Tibial artery (tissue), 4 donors: ENCODE measurements at regions not wholly inside any gene's neighbourhood (a gene's known extent, or its start where the extent isn't known, plus 50 kb on each side); places are given as distances from the start of the nearest gene placed in this dataset.

Source experiments
- DNase-seq, 2 donors: peaks; one replicate each; pipeline ENCODE4 v3.0.0-alpha.2; 2019
- H3K27ac ChIP-seq, 2 donors: fragments of 200-600 bp; sonication (generic) in 1 of 2; 1 replicate in 1 of 2; 2 replicates in 1 of 2; pipeline ENCODE4 v1.5.1; 2018 to 2019; ENCODE audit warnings: mild to moderate bottlenecking in 1 of 2
- H3K27me3 ChIP-seq, 2 donors: fragments of 200-600 bp; sonication (generic) in 1 of 2; one replicate each; pipeline versions ENCODE4 v1.5.1 to v1.6.0; 2016 to 2019
- H3K36me3 ChIP-seq, 3 donors: fragments of 200-600 bp; sonication (generic) in 2 of 3; one replicate each; pipeline ENCODE4 v1.5.1; 2016 to 2019; ENCODE audit warnings: mild to moderate bottlenecking in 2 of 3
- H3K4me1 ChIP-seq, 4 donors: fragments of 200-600 bp; sonication (generic) in 2 of 4; 1 replicate in 3 of 4; 2 replicates in 1 of 4; pipeline ENCODE4 v1.5.1; 2016 to 2019
- H3K4me3 ChIP-seq, 2 donors: fragments of 200-600 bp; sonication (generic) in 1 of 2; 1 replicate in 1 of 2; 2 replicates in 1 of 2; pipeline ENCODE4 v1.5.1; 2018 to 2019; ENCODE audit warnings: mild to moderate bottlenecking in 2 of 2
- H3K9me3 ChIP-seq, 3 donors: fragments of 200-600 bp; sonication (generic) in 1 of 3; one replicate each; pipeline ENCODE4 v1.5.1; 2016 to 2019
- intact Hi-C: fragments of 100-400 bp; cut with DNase I; formaldehyde crosslinking; loops from one replicate; pipeline ENCODE4 v1.15.0; 2023; ENCODE audit warnings: low total_unique reads
- TF ChIP-seq, protein P1 (sequence below), 2 experiments: fragments of 200-600 bp in 1 of 2; fragments of 450-650 bp in 1 of 2; IDR thresholded peaks; one replicate each; pipeline ENCODE4 v1.5.1; 2017 to 2019; ENCODE audit warnings: antibody characterized with exemption in 2 of 2, mild to moderate bottlenecking in 1 of 2, moderate library complexity in 1 of 2

- Histone ChIP-seq H3K4me1 (peaks cover 0 to 5% (median 0%) of the 10 kb centered on the region in 4 donors), H3K4me3 (no peak overlapping the region), H3K36me3 (no peaks in the 10 kb centered on the region), H3K9me3 (no peaks in the 10 kb centered on the region), H3K27ac (no peak overlapping the region), H3K27me3 (peaks cover 0 to 11% of the 10 kb centered on the region in 2 donors)
- no peak for DNase-seq
- intact Hi-C loops = no loop called here
- TF ChIP-seq, protein P1, sequence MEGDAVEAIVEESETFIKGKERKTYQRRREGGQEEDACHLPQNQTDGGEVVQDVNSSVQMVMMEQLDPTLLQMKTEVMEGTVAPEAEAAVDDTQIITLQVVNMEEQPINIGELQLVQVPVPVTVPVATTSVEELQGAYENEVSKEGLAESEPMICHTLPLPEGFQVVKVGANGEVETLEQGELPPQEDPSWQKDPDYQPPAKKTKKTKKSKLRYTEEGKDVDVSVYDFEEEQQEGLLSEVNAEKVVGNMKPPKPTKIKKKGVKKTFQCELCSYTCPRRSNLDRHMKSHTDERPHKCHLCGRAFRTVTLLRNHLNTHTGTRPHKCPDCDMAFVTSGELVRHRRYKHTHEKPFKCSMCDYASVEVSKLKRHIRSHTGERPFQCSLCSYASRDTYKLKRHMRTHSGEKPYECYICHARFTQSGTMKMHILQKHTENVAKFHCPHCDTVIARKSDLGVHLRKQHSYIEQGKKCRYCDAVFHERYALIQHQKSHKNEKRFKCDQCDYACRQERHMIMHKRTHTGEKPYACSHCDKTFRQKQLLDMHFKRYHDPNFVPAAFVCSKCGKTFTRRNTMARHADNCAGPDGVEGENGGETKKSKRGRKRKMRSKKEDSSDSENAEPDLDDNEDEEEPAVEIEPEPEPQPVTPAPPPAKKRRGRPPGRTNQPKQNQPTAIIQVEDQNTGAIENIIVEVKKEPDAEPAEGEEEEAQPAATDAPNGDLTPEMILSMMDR (IDR thresholded peaks at IDR 0.05) = no peak
Measured at GRCh38 chr2:555164-555922, 121.9 kb downstream of the TMEM18 start.

DNA sequence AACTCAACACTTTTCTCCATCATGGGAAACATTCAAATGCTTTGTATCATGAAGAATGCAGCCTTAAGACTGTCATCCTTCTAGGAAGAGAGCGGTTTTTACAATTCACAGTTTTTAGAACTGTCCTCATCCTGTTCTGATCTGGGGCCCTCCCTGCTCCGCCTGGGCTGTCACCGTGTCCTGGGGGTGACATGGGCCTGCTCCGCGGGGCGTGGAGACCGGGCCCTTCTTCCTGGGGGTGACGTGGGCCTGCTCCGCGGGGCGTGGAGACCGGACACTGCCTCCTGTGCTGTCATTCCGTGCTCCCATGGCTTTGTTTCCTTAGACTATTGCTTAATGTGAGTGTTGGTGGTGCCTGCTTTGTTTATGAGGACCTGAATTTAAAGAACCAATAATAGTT, 122.8 kb downstream of the TMEM18 start:
- DNase-seq = no peak
- intact Hi-C loops = no loop called here
- Histone ChIP-seq H3K27ac (no peak overlapping the region), H3K9me3 (no peaks in the 10 kb centered on the region), H3K36me3 (no peaks in the 10 kb centered on the region), H3K4me3 (no peak overlapping the region), H3K4me1 (peaks cover 0 to 5% (median 0%) of the 10 kb centered on the region in 4 donors), H3K27me3 (peaks cover 0 to 11% of the 10 kb centered on the region in 2 donors)
- TF ChIP-seq, protein P1 (IDR thresholded peaks at IDR 0.05) = no peak

- Histone ChIP-seq H3K36me3 (no peaks in the 10 kb centered on the region), H3K4me1 (peaks cover 0 to 5% (median 0%) of the 10 kb centered on the region in 4 donors), H3K27me3 (peaks cover 0 to 6% of the 10 kb centered on the region in 2 donors), H3K9me3 (no peaks in the 10 kb centered on the region), H3K4me3 (no peak overlapping the region), H3K27ac (no peak overlapping the region)
- TF ChIP-seq, protein P1 (IDR thresholded peaks at IDR 0.05) = no peak
- intact Hi-C loops = no loop called here
- no peak for DNase-seq
Measured at GRCh38 chr2:552906-553305, 124.3 kb downstream of the TMEM18 start.

DNA sequence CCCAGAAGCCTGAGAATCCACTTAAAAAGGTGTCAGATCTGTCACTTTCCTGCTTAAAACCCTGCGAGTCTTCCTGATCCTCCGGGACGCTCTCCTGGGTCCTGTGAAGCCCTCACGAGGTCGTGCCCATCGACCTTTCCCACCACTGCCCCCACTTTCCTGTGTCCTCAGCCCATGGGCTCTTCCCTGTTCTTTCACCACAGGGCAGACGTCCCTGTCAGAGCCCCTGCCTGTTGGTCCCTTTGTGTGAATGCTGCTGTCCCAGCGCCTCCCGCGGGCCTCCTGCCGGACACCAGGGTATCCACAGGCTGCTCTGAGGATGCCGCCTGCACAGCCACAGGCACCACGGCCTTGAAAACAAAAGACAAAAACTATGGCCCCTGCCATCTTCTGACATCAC, 125.6 kb downstream of the TMEM18 start:
- no peak for DNase-seq
- H3K4me1 ChIP-seq = peaks cover 0 to 5% (median 0%) of the 10 kb centered on the region in 4 donors
- H3K4me3 ChIP-seq = no peak overlapping the region
- H3K27ac ChIP-seq = no peak overlapping the region
- no peaks in the 10 kb centered on the region for H3K9me3 ChIP-seq
- TF ChIP-seq, protein P1 (IDR thresholded peaks at IDR 0.05) = no peak
- intact Hi-C loops = no loop called here
- H3K27me3 ChIP-seq = peaks cover 0 to 10% of the 10 kb centered on the region in 2 donors
- H3K36me3 ChIP-seq = no peaks in the 10 kb centered on the region

GRCh38 chr2:550860-551567, 126.2 kb downstream of the TMEM18 start:
- Histone ChIP-seq H3K27me3 (peaks cover 0 to 13% of the 10 kb centered on the region in 2 donors), H3K27ac (no peak overlapping the region), H3K36me3 (no peaks in the 10 kb centered on the region), H3K4me3 (no peak overlapping the region), H3K4me1 (peaks cover 0 to 5% (median 0%) of the 10 kb centered on the region in 4 donors), H3K9me3 (no peaks in the 10 kb centered on the region)
- intact Hi-C loops = no loop called here
- no peak for DNase-seq
- TF ChIP-seq, protein P1 (IDR thresholded peaks at IDR 0.05) = no peak
